ENCODE measurements at regions not wholly inside any gene's neighbourhood (a gene's known extent, or its start where the extent isn't known, plus 50 kb on each side); places are given as distances from the start of the nearest gene placed in this dataset.
"Not testable (repeated sequence)": the region's sequence is repeated elsewhere in the genome, so short reads cannot be mapped to it uniquely, and the experiment has no call there.

DNA sequence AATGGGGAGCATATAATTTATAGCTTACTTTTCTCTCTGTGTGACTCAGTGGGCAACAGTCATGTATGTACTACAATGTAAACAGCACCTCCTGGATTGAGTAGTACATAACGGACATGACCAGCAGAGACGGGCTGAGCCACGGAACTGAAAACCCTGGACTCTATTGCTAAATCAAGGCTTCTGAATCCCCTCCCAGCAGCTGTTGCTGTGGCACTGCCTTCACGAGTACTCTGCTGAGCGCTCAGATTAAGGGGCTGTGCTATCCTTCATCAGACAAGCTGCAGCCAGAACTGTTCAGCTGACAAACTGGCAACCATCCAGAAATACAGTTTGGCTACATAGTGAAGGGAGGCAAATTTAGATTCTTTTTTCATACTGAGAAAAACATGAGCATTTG, 131.3 kb upstream of the CCDC180 start:
- peak; percentile 51 for DNase-seq

GRCh38 chr9:97168174-97168573, 129.2 kb upstream of the CTSV start:
- not testable (repeated sequence) for DNase-seq

DNA sequence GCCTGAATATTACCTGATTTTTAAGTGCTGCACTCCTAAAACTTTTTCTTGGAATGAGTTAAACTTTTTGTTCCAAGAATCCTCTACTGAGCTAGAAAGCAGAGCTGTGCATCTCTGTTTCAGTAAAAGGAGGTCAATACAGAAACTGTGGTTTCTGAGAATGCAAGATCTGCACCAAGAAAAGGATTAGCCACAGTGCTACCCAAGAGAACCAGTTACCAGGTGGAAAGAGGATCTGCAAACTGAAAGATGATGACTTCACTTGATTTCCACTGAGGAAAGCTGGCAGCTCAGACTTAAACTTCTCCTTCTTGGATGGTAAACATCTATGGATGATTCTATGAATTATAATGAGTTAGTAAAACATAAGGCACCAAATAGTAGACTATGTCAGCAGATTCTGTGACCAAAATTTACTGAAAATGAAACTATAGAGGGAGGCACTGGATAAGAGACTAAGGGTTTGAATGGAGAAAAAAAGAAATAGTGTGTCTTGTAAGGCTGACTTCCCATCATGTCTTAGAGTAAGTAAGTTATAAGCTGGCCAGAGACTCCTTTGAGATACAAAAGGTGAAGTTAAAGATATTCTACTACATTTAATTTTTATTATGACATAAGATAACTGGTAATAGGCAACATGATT, 127.7 kb upstream of the CTSV start:
- not testable (repeated sequence) for DNase-seq

DNA sequence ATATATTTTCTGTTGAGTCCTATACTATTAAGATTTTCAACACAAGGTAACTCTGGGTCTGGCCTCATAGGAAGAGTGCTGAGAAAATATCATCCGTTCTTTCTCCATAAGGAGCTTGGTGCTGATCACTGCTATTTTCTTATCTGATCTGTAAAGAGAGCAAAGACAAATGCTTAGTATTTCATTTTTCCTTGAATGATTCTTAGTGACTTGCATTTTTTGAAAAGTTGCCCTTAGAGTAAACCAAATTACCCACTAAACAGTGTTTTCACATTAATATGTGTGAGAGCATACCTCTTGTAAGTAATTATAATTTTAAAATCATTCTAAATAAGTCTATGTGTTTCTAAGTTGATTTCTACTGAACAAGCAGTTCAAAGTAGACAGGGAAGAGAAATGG, 121.3 kb upstream of the CTSV start:
- DNase-seq, result no peak

- not testable (repeated sequence) for DNase-seq
These were observed 119.8 kb upstream of the CTSV start for GRCh38 chr9:97158722-97159121.

DNA sequence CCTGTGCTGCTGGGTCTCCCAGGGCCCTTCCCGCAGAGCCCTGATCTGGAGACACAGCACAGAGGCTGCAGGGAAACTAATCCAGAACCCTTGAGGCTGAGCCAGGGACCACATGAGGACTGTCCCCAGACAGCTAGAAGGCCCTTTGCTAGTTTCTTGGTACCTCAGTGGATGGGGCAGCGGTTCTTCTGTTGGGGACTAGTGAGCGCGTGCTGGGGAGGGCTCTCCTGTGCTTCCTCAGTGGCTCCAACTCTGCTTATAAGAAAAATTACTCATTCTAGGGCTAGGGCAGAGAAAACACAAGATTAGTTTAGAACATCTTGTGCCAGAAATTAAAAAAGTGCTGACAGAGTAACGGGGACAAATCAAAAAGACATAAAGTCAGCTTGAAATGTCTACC, 116.5 kb upstream of the CTSV start:
- DNase-seq, result not testable (repeated sequence)

GRCh38 chr9:97153967-97154366, 115.0 kb upstream of the CTSV start:
- no peak for DNase-seq

- not testable (repeated sequence) for DNase-seq
These were observed 114.2 kb upstream of the CTSV start for GRCh38 chr9:97153160-97153559.

- not testable (repeated sequence) for DNase-seq
These were observed 111.5 kb upstream of the CTSV start for GRCh38 chr9:97150471-97150870.

GRCh38 chr9:97148428-97148827, 109.5 kb upstream of the CTSV start:
- not testable (repeated sequence) for DNase-seq

GRCh38 chr9:97145680-97146079, 106.7 kb upstream of the CTSV start:
- DNase-seq, result not testable (repeated sequence)

DNA sequence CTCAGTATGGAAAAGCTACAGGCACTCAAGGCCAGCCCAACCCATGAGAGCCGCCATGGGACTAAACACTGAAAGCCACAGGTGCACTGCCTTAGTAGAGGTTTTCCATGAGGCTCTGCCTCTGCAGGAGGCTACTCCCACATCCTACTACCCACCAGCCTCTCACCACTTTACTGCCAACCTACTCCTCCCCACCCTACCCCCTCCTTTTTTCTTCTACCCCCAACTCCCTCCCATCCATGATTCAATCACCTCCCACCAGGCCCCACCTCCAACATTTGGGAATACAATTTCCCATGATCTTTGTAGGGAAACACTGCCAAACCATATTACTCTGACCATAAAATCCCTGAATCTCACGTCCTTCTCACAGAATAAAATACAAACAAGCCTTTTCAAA, 101.6 kb upstream of the CTSV start:
- DNase-seq, result no peak

- no peak for DNase-seq
These were observed 97.5 kb upstream of the CTSV start for GRCh38 chr9:97136421-97136820.

GRCh38 chr9:97133966-97134365, 95.0 kb upstream of the CTSV start:
- not testable (repeated sequence) for DNase-seq

- no peak for DNase-seq
These were observed 93.9 kb upstream of the CTSV start for GRCh38 chr9:97132865-97133264.

- not testable (repeated sequence) for DNase-seq
These were observed 91.9 kb upstream of the CTSV start for GRCh38 chr9:97130864-97131263.

GRCh38 chr9:97130387-97130786, 91.4 kb upstream of the CTSV start:
- not testable (repeated sequence) for DNase-seq

GRCh38 chr9:97128919-97129318, 90.0 kb upstream of the CTSV start:
- DNase-seq, result no peak

GRCh38 chr9:97124256-97124655, 85.3 kb upstream of the CTSV start:
- DNase-seq, result no peak

DNA sequence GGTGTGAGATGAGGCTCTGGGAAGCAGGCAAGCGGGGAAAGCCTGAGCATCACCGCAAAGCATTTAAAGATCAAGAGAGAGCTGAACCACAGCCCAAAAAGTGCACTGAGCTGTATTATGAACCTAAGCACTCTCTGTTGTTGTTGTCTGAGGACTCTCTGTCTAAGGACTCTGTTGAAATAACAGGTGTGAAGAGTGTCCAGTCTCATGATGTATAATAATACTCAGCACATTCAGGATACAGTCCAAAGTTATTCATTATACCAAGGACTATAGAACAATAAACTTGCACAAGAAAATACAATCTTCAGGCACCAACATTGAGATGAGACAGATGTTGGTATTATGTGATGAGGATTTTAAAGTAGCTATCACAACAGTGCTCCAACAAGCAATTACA, 71.8 kb upstream of the CTSV start:
- no peak for DNase-seq

DNA sequence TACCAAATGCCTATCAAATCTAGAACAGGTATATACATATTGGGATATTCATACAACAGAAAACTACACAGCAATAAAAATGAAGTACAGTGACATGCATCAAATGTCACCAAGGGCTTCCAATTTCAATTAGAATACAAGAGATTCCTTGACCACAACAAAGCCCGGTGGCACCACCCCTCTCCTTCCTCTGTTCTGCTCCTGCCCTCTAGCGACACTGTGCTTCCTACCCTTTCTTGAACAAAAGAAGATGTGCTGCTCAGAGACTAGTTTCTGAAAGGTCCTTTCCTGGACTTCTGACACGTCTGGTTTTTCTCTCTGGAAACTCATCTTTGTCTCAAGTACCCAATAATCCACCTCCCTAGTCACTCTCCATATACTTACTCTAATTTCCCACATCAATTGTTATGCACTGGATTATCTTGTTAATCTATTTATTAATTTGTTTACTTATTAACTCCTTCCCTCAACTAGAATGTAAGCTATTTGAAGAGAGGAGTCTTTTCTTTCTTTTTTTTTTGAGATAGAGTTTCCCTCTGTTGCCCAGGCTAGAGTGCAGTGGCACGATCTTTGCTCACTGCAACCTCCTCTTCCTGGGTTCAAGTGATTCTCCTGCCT, 70.4 kb upstream of the CTSV start:
- DNase-seq, result no peak

DNA sequence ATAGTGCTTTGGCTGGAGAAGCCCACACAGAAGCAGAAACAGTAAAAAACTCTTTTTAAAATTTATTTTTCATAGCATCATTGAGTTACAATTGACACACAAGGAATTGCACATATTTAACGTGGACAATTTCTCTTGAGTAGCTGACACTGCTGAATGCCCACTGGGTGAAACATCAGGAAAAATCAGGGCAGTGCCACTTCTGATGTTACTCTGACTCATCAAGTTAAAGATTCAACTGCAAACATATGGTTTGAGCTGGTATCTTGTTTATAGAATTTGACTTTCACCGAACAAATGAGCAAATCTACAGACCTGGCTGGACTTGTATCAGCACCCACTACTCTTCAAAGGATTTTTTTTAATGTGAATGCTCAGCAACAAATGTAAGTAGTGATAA, 66.3 kb upstream of the CTSV start:
- DNase-seq, result not testable (repeated sequence)

DNA sequence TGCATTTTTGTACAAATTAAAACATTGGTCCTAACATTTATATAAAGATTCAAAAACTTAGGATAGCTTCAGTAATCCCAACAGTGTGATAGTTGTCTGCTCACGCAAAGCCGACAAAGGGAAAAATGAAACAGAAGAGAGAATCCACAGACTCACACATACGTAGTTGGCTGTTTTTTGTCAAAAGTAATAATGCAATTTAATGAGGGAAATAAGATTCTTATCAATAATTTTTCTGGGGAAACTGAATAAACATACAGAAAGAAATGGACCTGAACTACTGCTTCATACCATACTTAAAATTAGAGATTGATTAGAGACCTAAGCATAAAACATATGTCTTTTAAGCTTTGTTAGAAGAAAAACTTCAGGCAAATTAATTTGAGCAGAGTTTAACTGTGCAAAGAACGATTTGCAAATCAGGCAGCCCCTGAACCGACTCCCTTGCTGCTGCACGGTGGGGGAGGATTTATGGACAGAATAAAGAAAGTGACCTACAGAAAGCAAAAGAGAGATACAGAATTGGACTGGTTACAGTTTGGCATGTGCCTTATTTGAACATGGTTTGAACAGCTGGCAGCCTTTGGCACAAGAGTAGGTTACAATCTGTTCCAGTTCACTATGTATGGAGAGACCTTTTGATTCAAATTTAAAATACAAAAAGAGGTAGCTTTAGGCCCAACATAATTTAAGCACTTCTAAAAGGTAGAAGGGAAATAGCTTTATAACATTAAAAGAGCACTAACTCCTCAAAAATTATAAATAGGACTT, 64.9 kb upstream of the CTSV start:
- not testable (repeated sequence) for DNase-seq

DNA sequence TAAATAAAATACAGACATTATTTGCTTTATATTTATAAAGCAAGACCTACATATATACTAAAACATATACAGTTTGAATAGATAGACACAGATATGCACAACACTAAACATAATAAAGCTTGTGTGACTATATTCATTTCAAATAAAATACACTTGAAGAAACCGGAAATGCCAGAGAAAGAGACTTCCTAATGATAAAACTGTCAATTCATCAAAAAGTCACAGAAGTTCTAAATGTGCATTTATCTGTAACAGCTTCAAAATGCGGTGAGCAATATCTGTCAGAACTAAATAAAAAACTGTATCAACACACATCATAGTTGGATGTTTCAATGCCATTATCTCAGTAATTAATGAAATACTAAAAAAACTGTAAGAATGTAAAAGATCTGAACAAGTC, 60.6 kb upstream of the CTSV start:
- DNase-seq, result not testable (repeated sequence)

All from right forelimb (tissue), 1 donor.